Spleen (tissue), 11 donors: ENCODE measurements at regions not wholly inside any gene's neighbourhood (a gene's known extent, or its start where the extent isn't known, plus 50 kb on each side); places are given as distances from the start of the nearest gene placed in this dataset.
"Not testable (repeated sequence)": the region's sequence is repeated elsewhere in the genome, so short reads cannot be mapped to it uniquely, and the experiment has no call there.

Source experiments
- DNase-seq: peaks from one replicate; pipeline ENCODE4 v3.0.0-alpha.2; 2020
- H3K27ac ChIP-seq, 8 donors: fragments of 200-600 bp; sonication (generic) in 7 of 8; 1 replicate in 4 of 8; 2 replicates in 4 of 8; pipeline versions ENCODE4 v1.5.0 to v1.8.0; 2016 to 2021; ENCODE audit warnings: inconsistent platforms in 4 of 8, mild to moderate bottlenecking in 4 of 8, moderate library complexity in 1 of 8
- H3K27me3 ChIP-seq, 7 donors: fragments of 200-600 bp; sonication (generic) in 6 of 7; replicated peaks in 1 of 7; 1 replicate in 4 of 7; 2 replicates in 3 of 7; pipeline versions ENCODE4 v1.5.0 to v1.8.0; 2016 to 2021; ENCODE audit warnings: inconsistent platforms in 3 of 7, mild to moderate bottlenecking in 1 of 7
- H3K36me3 ChIP-seq, 6 donors: fragments of 200-600 bp; sonication (generic) in 5 of 6; 1 replicate in 4 of 6; 2 replicates in 2 of 6; pipeline versions ENCODE4 v1.5.0 to v1.8.0; 2016 to 2021; ENCODE audit warnings: inconsistent platforms in 2 of 6
- H3K4me1 ChIP-seq, 6 donors: fragments of 200-600 bp; sonication (generic) in 5 of 6; 1 replicate in 3 of 6; 2 replicates in 3 of 6; pipeline versions ENCODE4 v1.5.0 to v1.8.0; 2016 to 2021; ENCODE audit warnings: inconsistent platforms in 3 of 6
- H3K4me3 ChIP-seq, 8 donors: fragments of 200-600 bp; sonication (generic) in 7 of 8; 1 replicate in 4 of 8; 2 replicates in 4 of 8; pipeline versions ENCODE4 v1.5.0 to v1.8.0; 2016 to 2021; ENCODE audit warnings: inconsistent platforms in 4 of 8, mild to moderate bottlenecking in 4 of 8, moderate library complexity in 2 of 8
- H3K9me3 ChIP-seq, 8 donors: fragments of 200-600 bp; sonication (generic) in 7 of 8; 1 replicate in 4 of 8; 2 replicates in 4 of 8; pipeline versions ENCODE4 v1.5.0 to v1.8.0; 2016 to 2021; ENCODE audit warnings: inconsistent platforms in 4 of 8
- CTCF ChIP-seq, 11 experiments: fragments of 200-600 bp in 7 of 11; fragments of 450-650 bp in 4 of 11; sonication (generic) in 4 of 11; IDR thresholded peaks in 8 of 11; conservative IDR thresholded peaks in 3 of 11; 1 replicate in 7 of 11; 2 replicates in 4 of 11; pipeline versions ENCODE4 v1.4.0 to v1.8.0; 2016 to 2021; ENCODE audit warnings: antibody characterized with exemption in 11 of 11, inconsistent platforms in 4 of 11, mild to moderate bottlenecking in 1 of 11
- POLR2A ChIP-seq, 3 donors: fragments of 450-650 bp; IDR thresholded peaks; one replicate each; pipeline ENCODE4 v1.5.1; 2017; ENCODE audit warnings: antibody characterized with exemption in 3 of 3, mild to moderate bottlenecking in 1 of 3
- POLR2AphosphoS5 ChIP-seq, 3 donors: sonication (generic); formaldehyde crosslinking; IDR thresholded peaks; one replicate each; pipeline ENCODE4 v1.5.1; 2017; ENCODE audit warnings: antibody characterized with exemption in 3 of 3
- WGBS, 5 donors: extraction: QIAGEN DNeasy Blood & Tissue Kit in 3 of 5; methylation state at CpG; one replicate each; pipeline versions ENCODE4 v1.1.5 to v1.1.7; 2013 to 2018; 5-methylcytosine and 5-hydroxymethylcytosine counted together
- intact Hi-C: fragments of 100-400 bp; cut with DNase I; formaldehyde crosslinking; loops from one replicate; pipeline ENCODE4 v1.15.0; 2023; ENCODE audit warnings: low total_unique reads
- donor health status: healthy with polysubstance abuse.
- donor health status: DM: no; HTN: no; CAD: no; lungs with moderate emphysema.
- donor health status: DM: no; HTN: no; CAD: no.
- donor health status: Bipolar disorder and iron deficiency.
- donor health status: healthy.
- donor health status: DM: no; HTN: no; CAD: no.
- donor health status: DM: yes; HTN: yes; CAD: no.

DNA sequence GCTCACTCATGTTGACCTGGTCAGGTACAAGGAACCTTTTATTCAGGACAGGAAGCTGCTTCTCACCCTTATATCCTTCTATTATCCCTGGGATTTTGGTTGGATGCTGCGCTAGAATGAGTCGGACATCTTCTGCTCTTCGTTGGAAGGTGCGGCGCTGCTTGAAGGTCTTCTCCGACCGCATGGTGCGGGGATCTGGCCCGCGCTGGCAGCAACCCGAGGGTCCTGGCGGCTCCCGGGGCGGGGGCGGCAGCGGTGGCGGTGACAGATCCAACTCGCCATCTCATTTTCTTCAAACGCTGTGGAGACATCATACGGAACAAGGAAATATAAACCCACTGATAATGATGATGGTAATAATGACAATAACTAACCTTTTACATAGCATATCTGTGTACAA lies 126.3 kb downstream of the ATXN7L3B start:
- H3K9me3 ChIP-seq, result no peaks in the 10 kb centered on the region
- intact Hi-C loops, result no loop called here
- TF ChIP-seq POLR2AphosphoS5 (IDR thresholded peaks at IDR 0.05) (no peak), CTCF (IDR thresholded peaks at IDR 0.05 in 8 of 11, conservative IDR thresholded peaks at IDR 0.05 in 3 of 11) (no peak)
- H3K27me3 ChIP-seq, result no peaks in the 10 kb centered on the region
- H3K4me1 ChIP-seq, result no peaks in the 10 kb centered on the region
- no peaks in the 10 kb centered on the region for H3K36me3 ChIP-seq
- H3K4me3 ChIP-seq, result no peak overlapping the region
- no peak overlapping the region for H3K27ac ChIP-seq
- DNase-seq, result no peak
- WGBS, 5 donors, result 94 to 98% (median 95%) methylated on average over 20 of the region's 20 CpGs

DNA sequence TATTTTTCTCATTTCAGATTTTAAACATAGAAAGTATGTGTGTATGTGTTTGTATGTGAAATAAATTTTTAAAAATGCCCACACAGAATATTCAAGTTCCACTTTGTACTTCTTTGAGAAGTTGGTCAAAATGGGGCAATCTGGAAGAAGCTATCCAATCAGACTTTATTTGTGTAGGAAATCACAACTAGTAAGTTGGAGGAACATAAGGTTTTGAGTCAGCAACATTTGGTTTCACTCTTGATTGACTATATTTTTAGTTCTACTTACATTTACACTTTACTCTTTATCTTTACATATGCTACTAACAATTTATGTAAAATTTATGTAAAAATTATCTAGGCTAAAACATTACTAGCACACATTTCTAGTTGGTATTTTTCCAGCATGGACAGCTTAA lies 128.1 kb downstream of the ATXN7L3B start:
- TF ChIP-seq CTCF (IDR thresholded peaks at IDR 0.05 in 8 of 11, conservative IDR thresholded peaks at IDR 0.05 in 3 of 11) (no peak), POLR2A (IDR thresholded peaks at IDR 0.05) (no peak), POLR2AphosphoS5 (IDR thresholded peaks at IDR 0.05) (no peak)

DNA sequence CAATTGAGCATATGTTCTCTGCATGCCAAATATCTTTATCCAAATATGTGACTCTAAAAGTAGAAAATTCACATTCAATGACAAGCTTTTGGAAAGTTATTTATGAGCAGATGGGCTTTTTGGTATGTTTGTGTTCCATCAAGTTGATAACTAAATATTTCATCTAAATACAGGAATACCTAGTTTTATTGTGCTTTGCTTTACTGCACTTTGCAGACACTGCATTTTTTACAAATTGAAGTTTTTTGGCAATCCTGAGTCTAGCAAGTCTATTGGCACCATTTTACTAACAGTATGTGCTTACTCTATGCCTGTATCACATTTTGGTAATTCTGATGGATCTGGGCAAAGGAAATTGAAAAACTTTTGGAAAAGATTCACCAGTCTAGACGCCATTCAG lies 133.8 kb downstream of the ATXN7L3B start:
- intact Hi-C loops, result no loop called here
- no peak for TF ChIP-seq CTCF (IDR thresholded peaks at IDR 0.05 in 8 of 11, conservative IDR thresholded peaks at IDR 0.05 in 3 of 11)
- TF ChIP-seq POLR2A (IDR thresholded peaks at IDR 0.05), result no peak
- no peak for TF ChIP-seq POLR2AphosphoS5 (IDR thresholded peaks at IDR 0.05)
- 72 to 95% (median 80%) methylated on average over 1 of the region's 1 CpG for WGBS, 5 donors

More for the DNA sequence above, 128.1 kb downstream of the ATXN7L3B start:
- H3K4me3 ChIP-seq, result no peak overlapping the region
- H3K27me3 ChIP-seq, result no peaks in the 10 kb centered on the region
- no peak for DNase-seq
- no peak overlapping the region for H3K27ac ChIP-seq
- intact Hi-C loops, result no loop called here
- H3K4me1 ChIP-seq, result no peaks in the 10 kb centered on the region
- no peaks in the 10 kb centered on the region for H3K36me3 ChIP-seq
- no peaks in the 10 kb centered on the region for H3K9me3 ChIP-seq

DNA sequence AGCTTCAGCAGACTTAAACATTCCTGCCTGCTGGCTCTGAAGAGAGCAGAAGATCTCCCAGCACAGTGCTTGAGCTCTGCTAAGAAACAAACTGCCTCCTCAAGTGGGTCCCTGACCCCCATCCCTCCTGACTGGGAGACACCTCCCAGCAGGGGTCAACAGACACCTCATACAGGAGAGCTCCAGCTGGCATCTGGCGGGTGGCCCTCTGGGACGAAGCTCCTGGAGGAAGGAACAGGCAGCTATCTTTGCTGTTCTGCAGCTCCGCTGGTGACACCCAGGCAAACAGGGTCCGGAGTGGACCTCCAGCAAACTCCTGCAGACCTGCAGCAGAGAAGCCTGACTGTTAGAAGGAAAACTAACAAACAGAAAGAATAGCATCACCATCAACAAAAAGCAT lies 139.3 kb downstream of the ATXN7L3B start:
- intact Hi-C loops, H3K4me3 ChIP-seq, H3K27me3 ChIP-seq, H3K4me1 ChIP-seq, H3K36me3 ChIP-seq, H3K9me3 ChIP-seq, DNase-seq, H3K27ac ChIP-seq: not testable (repeated sequence)
- WGBS, 5 donors, result 82 to 95% (median 91%) methylated on average over 4 of the region's 4 CpGs

More for the DNA sequence above, 133.8 kb downstream of the ATXN7L3B start:
- Histone ChIP-seq H3K4me1 (no peaks in the 10 kb centered on the region), H3K27me3 (no peaks in the 10 kb centered on the region), H3K4me3 (no peak overlapping the region), H3K27ac (no peak overlapping the region), H3K36me3 (no peaks in the 10 kb centered on the region), H3K9me3 (no peaks in the 10 kb centered on the region)
- DNase-seq, result no peak

DNA sequence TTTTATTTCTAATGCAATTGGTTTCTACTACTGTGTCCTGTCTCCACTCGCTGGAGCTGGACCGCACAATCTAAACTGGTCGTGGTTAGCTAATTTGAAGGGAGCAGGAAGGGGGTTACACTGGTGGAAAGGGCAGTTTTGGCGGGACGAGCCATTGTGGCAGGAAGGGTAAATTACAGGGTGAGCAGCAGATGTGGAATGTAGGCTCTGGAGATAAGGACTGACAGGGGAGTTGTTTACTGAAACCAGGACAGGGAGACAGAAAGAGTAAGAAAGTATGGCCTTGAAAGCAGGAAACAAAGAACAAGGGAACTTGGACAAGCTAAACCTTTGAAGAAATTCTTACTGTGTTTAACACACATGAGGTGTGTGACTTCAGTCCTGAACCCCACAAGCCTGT lies 147.8 kb downstream of the ATXN7L3B start:
- no peaks in the 10 kb centered on the region for H3K4me1 ChIP-seq
- no peak overlapping the region for H3K4me3 ChIP-seq
- peaks cover 0 to 5% (median 0%) of the 10 kb centered on the region in 8 donors for H3K9me3 ChIP-seq
- TF ChIP-seq CTCF (IDR thresholded peaks at IDR 0.05 in 8 of 11, conservative IDR thresholded peaks at IDR 0.05 in 3 of 11) (no peak), POLR2AphosphoS5 (IDR thresholded peaks at IDR 0.05) (no peak), POLR2A (IDR thresholded peaks at IDR 0.05) (no peak)
- intact Hi-C loops, result no loop called here
- DNase-seq, result no peak
- 75 to 84% (median 82%) methylated on average over 5 of the region's 5 CpGs for WGBS, 5 donors
- no peak overlapping the region for H3K27ac ChIP-seq
- no peaks in the 10 kb centered on the region for H3K36me3 ChIP-seq
- no peaks in the 10 kb centered on the region for H3K27me3 ChIP-seq
